Neuronal stem cell (in vitro differentiated cells): ENCODE measurements at regions not wholly inside any gene's neighbourhood (a gene's known extent, or its start where the extent isn't known, plus 50 kb on each side); places are given as distances from the start of the nearest gene placed in this dataset.
A peak's percentile ranks its signal among the peaks of the same experiment; 100 is the strongest.

ENCODE experiments used
- DNase-seq: peaks from one replicate; pipeline ENCODE4 v3.0.0-alpha.2; 2013; ENCODE audit warnings: low spot score
- H2AFZ ChIP-seq: one replicate; pipeline ENCODE4 v1.6.1; 2013; ENCODE audit warnings: mild to moderate bottlenecking, low read length, inconsistent platforms
- H2AK5ac ChIP-seq: 2 replicates; pipeline ENCODE4 v1.6.1; 2013; ENCODE audit warnings: low read depth, mild to moderate bottlenecking, inconsistent platforms, low read length, moderate library complexity, mixed read lengths
- H2BK120ac ChIP-seq: 2 replicates; pipeline ENCODE4 v1.6.1; 2013; ENCODE audit warnings: low read depth, mild to moderate bottlenecking, inconsistent platforms, low read length, moderate library complexity, mixed read lengths
- H2BK12ac ChIP-seq: one replicate; pipeline ENCODE4 v1.6.1; 2013; ENCODE audit warnings: low read length, inconsistent platforms
- H2BK15ac ChIP-seq: 2 replicates; pipeline ENCODE4 v1.6.1; 2013; ENCODE audit warnings: mild to moderate bottlenecking, low read length, inconsistent platforms, mixed read lengths
- H2BK5ac ChIP-seq: one replicate; pipeline ENCODE4 v1.6.1; 2013; ENCODE audit warnings: inconsistent platforms, mild to moderate bottlenecking, low read length, moderate library complexity
- H3K14ac ChIP-seq: one replicate; pipeline ENCODE4 v1.6.1; 2013; ENCODE audit warnings: low read length, inconsistent platforms
- H3K18ac ChIP-seq: 2 replicates; pipeline ENCODE4 v1.6.1; 2013; ENCODE audit warnings: low read length, inconsistent platforms
- H3K23ac ChIP-seq: 2 replicates; pipeline ENCODE4 v1.6.1; 2013; ENCODE audit warnings: low read depth, mild to moderate bottlenecking, mixed read lengths, low read length, inconsistent platforms; ENCODE audit not compliant: poor library complexity
- H3K27ac ChIP-seq: replicated peaks from 3 replicates; pipeline ENCODE4 v1.5.1; 2013; ENCODE audit warnings: low read length, inconsistent platforms
- H3K27me3 ChIP-seq, 3 experiments: 2 replicates each; pipeline ENCODE4 v1.6.1; 2013; ENCODE audit warnings: low read length in 3 of 3, mild to moderate bottlenecking in 2 of 3, inconsistent platforms in 1 of 3, low read depth in 1 of 3, mixed read lengths in 1 of 3, moderate library complexity in 1 of 3; ENCODE audit not compliant: control insufficient read depth in 3 of 3, insufficient read depth in 3 of 3
- H3K36me3 ChIP-seq, 2 donors: replicated peaks in 1 of 2; 2 replicates each; pipeline ENCODE4 v1.6.1; 2013; ENCODE audit warnings: low read length in 2 of 2; ENCODE audit not compliant: control insufficient read depth in 2 of 2, insufficient read depth in 2 of 2
- H3K4ac ChIP-seq: 2 replicates; pipeline ENCODE4 v1.6.1; 2013; ENCODE audit warnings: inconsistent platforms, mild to moderate bottlenecking, low read length, moderate library complexity
- H3K4me1 ChIP-seq, 2 donors: 1 replicate in 1 of 2; 2 replicates in 1 of 2; pipeline ENCODE4 v1.6.1; 2013; ENCODE audit warnings: low read length in 2 of 2, low read depth in 1 of 2; ENCODE audit not compliant: control insufficient read depth in 2 of 2, insufficient read depth in 1 of 2
- H3K4me2 ChIP-seq: one replicate; pipeline ENCODE4 v1.6.1; 2013; ENCODE audit warnings: mild to moderate bottlenecking, low read length, inconsistent platforms; ENCODE audit not compliant: insufficient read depth, poor library complexity, severe bottlenecking
- H3K4me3 ChIP-seq, 2 donors: 2 replicates each; pipeline ENCODE4 v1.5.1; 2013; ENCODE audit warnings: low read length in 2 of 2, mild to moderate bottlenecking in 2 of 2, inconsistent platforms in 1 of 2, moderate library complexity in 1 of 2
- H3K79me1 ChIP-seq: one replicate; pipeline ENCODE4 v1.6.1; 2013; ENCODE audit warnings: low read depth, mild to moderate bottlenecking, inconsistent platforms, low read length, moderate library complexity
- H3K9ac ChIP-seq: one replicate; pipeline ENCODE4 v1.6.1; 2013; ENCODE audit warnings: mild to moderate bottlenecking, low read depth, low read length, inconsistent platforms; ENCODE audit not compliant: poor library complexity
- H3K9me3 ChIP-seq, 2 donors: replicated peaks in 1 of 2; 2 replicates each; pipeline versions ENCODE3 to v1.6.1; 2013; ENCODE audit warnings: low read length in 2 of 2, mild to moderate bottlenecking in 2 of 2, inconsistent platforms in 1 of 2, low read depth in 1 of 2, mixed read lengths in 1 of 2, moderate library complexity in 1 of 2; ENCODE audit not compliant: control insufficient read depth in 2 of 2, insufficient read depth in 1 of 2
- H4K8ac ChIP-seq: one replicate; pipeline ENCODE4 v1.6.1; 2013; ENCODE audit warnings: low read depth, mild to moderate bottlenecking, inconsistent platforms, low read length, moderate library complexity
- H4K91ac ChIP-seq: one replicate; pipeline ENCODE4 v1.6.1; 2013; ENCODE audit warnings: low read length, low read depth, mild to moderate bottlenecking, inconsistent platforms; ENCODE audit not compliant: poor library complexity
- WGBS, 2 donors: extraction: QIAGEN DNeasy Blood & Tissue Kit; methylation state at CpG; one replicate each; pipeline ENCODE4 v1.1.7; 2013; ENCODE audit warnings: missing lambda C conversion rate in 2 of 2, mixed read lengths in 1 of 2; ENCODE audit not compliant: insufficient read length in 2 of 2, insufficient replicate concordance in 1 of 2; ENCODE audit errors: extremely low coverage in 2 of 2; 5-methylcytosine and 5-hydroxymethylcytosine counted together

DNA sequence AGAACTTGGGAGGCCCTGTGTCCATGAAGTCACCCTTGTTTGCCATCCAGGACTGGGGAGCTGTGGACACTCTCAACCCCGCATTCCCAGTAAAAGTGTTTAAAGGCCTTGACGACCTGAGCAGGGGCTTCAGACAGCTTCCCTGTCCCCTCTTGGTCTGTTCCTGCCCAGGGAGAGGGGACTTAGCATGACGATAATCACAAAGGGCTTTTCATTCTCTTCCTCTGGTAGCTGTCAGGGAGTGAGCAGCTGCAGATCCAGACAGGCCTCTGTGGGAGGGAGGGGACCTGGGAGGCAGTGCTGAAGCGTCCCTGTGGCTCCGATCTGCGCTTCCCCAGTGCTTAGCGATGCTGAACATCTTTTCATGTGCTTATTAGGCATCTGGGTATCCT, 77.8 kb upstream of the HS6ST1 start:
- peaks cover 9 to 13% of the 10 kb centered on the region in 2 donors for H3K4me1 ChIP-seq
- H2BK5ac ChIP-seq = no peak overlapping the region
- H2AK5ac ChIP-seq = no peak overlapping the region
- H3K36me3 ChIP-seq = no peaks in the 10 kb centered on the region
- peak overlapping the region in 1 of 2 donors; percentile 15 for H3K4me3 ChIP-seq
- no CpG with 5 or more reads among the region's 7 CpGs for WGBS, 2 donors
- no peaks in the 10 kb centered on the region for H3K79me1 ChIP-seq
- no peak for DNase-seq
- no peak overlapping the region for H3K23ac ChIP-seq
- peak overlapping the region; percentile 20 for H3K18ac ChIP-seq
- no peak overlapping the region for H4K91ac ChIP-seq
- no peak overlapping the region for H3K4ac ChIP-seq
- peaks cover 0 to 8% of the 10 kb centered on the region in 2 donors for H3K9me3 ChIP-seq
- H3K27ac ChIP-seq = no peak overlapping the region
- H2BK120ac ChIP-seq = no peak overlapping the region
- no peak overlapping the region for H2BK15ac ChIP-seq
- no peak overlapping the region for H4K8ac ChIP-seq
- no peak overlapping the region for H3K9ac ChIP-seq
- H3K27me3 ChIP-seq = no peaks in the 10 kb centered on the region
- no peak overlapping the region for H2BK12ac ChIP-seq
- H2AFZ ChIP-seq = peak overlapping the region; percentile 82
- H3K14ac ChIP-seq = no peak overlapping the region
- H3K4me2 ChIP-seq = no peak overlapping the region

DNA sequence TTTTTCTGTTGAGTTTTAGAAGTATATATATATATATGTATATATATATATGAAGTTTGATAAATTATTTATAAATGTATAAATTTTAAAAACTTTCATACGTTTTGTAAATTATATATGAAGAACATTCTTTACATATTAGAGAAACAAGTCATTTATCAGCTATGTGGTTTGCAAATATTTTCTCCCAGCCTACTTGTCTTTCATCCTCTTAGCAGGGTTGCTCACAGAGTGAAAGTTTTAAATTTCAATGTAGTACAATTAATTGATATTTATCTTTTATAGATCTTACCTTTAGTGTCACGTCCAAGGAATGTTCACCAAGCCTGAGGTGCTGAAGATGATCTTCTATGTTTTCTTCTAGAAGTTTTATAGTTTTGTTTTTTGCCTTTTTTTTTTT, 78.3 kb upstream of the HS6ST1 start:
- WGBS, 2 donors = no CpG with 5 or more reads among the region's 2 CpGs
- Histone ChIP-seq H2BK5ac (no peak overlapping the region), H3K4ac (no peak overlapping the region), H4K91ac (no peak overlapping the region), H3K18ac (no peak overlapping the region), H3K4me3 (no peak overlapping the region), H2BK120ac (no peak overlapping the region), H2AK5ac (no peak overlapping the region), H3K27me3 (no peaks in the 10 kb centered on the region), H3K4me2 (no peak overlapping the region), H3K14ac (no peak overlapping the region), H2BK12ac (no peak overlapping the region), H4K8ac (no peak overlapping the region), H3K9ac (no peak overlapping the region), H3K79me1 (peaks cover 2% of the 10 kb centered on the region), H3K9me3 (peaks cover 0 to 8% of the 10 kb centered on the region in 2 donors), H3K23ac (no peak overlapping the region), H3K36me3 (no peaks in the 10 kb centered on the region), H2BK15ac (no peak overlapping the region), H3K4me1 (peaks cover 9 to 13% of the 10 kb centered on the region in 2 donors), H2AFZ (no peak overlapping the region), H3K27ac (no peak overlapping the region)
- DNase-seq = no peak

DNA sequence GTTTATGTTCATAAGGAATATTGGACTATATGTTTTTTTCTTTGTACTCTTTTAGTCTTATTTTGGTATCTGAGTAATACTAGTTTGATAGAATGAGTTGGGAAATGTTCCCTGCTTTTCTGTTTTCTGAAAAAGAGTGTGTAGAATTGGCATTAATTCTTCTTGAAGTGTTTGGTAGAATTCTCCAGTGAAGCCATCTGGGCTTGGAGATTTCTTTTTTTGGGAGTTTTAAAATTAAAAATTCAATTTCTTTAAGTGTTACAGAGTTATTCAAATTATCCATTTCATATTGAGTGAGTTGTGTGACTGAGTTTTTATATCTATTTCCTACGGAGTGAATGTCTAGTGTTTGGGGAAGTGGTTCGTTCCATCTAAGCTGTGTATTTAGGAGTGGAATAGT, 80.6 kb upstream of the HS6ST1 start:
- Histone ChIP-seq H3K36me3 (no peaks in the 10 kb centered on the region), H3K23ac (no peak overlapping the region), H3K4me3 (no peak overlapping the region), H2BK120ac (no peak overlapping the region), H4K8ac (no peak overlapping the region), H3K4ac (no peak overlapping the region), H3K27ac (no peak overlapping the region), H2BK15ac (no peak overlapping the region), H3K9ac (no peak overlapping the region), H3K9me3 (peaks cover 0 to 8% of the 10 kb centered on the region in 2 donors), H3K4me1 (peaks cover 9 to 13% of the 10 kb centered on the region in 2 donors), H2BK5ac (no peak overlapping the region), H3K79me1 (peaks cover 2% of the 10 kb centered on the region), H2AK5ac (no peak overlapping the region), H2AFZ (no peak overlapping the region), H4K91ac (no peak overlapping the region), H3K27me3 (no peaks in the 10 kb centered on the region), H3K4me2 (no peak overlapping the region), H3K14ac (no peak overlapping the region), H3K18ac (no peak overlapping the region), H2BK12ac (no peak overlapping the region)
- DNase-seq = no peak
- WGBS, 2 donors = no CpG with 5 or more reads among the region's 2 CpGs

DNA sequence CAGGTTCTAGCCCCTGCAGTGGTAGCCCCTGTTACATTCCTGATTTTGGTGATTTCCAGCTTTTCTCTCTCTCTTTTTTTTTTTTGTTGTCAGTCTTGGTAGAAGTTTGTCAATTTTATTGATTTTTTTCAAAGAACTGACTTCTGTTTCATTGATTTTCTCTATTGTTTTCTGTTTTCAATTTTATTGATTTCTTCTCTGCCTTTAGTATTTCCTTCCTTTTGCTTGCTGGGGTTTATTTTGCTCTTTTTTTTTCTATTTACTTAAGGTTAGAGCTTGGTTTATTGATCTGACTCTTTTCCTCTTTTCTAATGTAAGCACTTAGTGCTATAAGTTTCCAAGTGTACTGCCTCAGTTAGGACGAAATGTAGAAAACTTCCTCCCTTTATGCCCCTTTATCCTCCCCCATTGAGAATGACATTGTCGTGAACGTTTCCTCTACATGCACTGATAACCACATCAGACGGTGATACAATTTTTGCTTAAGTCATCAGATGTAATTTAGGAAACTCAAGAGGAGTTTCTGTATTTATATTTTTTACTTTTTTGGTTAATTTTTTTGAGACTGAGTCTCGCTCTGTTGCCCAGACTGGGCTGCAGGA, 81.1 kb upstream of the HS6ST1 start:
- no CpG with 5 or more reads among the region's 5 CpGs for WGBS, 2 donors
- H3K79me1 ChIP-seq = peaks cover 2% of the 10 kb centered on the region

More for the DNA sequence above, 81.1 kb upstream of the HS6ST1 start:
- H3K4me3 ChIP-seq = no peak overlapping the region
- H3K23ac ChIP-seq = no peak overlapping the region
- no peak overlapping the region for H3K14ac ChIP-seq
- no peak overlapping the region for H3K4ac ChIP-seq
- H3K9me3 ChIP-seq = peaks cover 0 to 8% of the 10 kb centered on the region in 2 donors
- H3K4me2 ChIP-seq = no peak overlapping the region
- no peak for DNase-seq
- no peak overlapping the region for H2BK120ac ChIP-seq
- H3K36me3 ChIP-seq = no peaks in the 10 kb centered on the region
- no peak overlapping the region for H4K8ac ChIP-seq
- no peak overlapping the region for H2BK12ac ChIP-seq
- H2BK15ac ChIP-seq = no peak overlapping the region
- no peak overlapping the region for H3K18ac ChIP-seq
- no peak overlapping the region for H2BK5ac ChIP-seq
- no peak overlapping the region for H3K27ac ChIP-seq
- peaks cover 9 to 13% of the 10 kb centered on the region in 2 donors for H3K4me1 ChIP-seq
- H3K9ac ChIP-seq = no peak overlapping the region
- H2AFZ ChIP-seq = no peak overlapping the region
- no peaks in the 10 kb centered on the region for H3K27me3 ChIP-seq
- no peak overlapping the region for H4K91ac ChIP-seq
- no peak overlapping the region for H2AK5ac ChIP-seq
